ENCODE measurements at regions not wholly inside any gene's neighbourhood (a gene's known extent, or its start where the extent isn't known, plus 50 kb on each side); places are given as distances from the start of the nearest gene placed in this dataset.
"Not testable (repeated sequence)": the region's sequence is repeated elsewhere in the genome, so short reads cannot be mapped to it uniquely, and the experiment has no call there.

- no peak for DNase-seq (ENCODE audit: low spot score)
- intact Hi-C loops (cut with DNase I): no loop called here
These were observed 74.9 kb downstream of the ALG10 start for GRCh38 chr12:34097213-34097612.

GRCh38 chr12:34105392-34105933, 83.2 kb downstream of the ALG10 start:
- no peak for DNase-seq (ENCODE audit: low spot score)
- intact Hi-C loops (cut with DNase I): no loop called here

DNA sequence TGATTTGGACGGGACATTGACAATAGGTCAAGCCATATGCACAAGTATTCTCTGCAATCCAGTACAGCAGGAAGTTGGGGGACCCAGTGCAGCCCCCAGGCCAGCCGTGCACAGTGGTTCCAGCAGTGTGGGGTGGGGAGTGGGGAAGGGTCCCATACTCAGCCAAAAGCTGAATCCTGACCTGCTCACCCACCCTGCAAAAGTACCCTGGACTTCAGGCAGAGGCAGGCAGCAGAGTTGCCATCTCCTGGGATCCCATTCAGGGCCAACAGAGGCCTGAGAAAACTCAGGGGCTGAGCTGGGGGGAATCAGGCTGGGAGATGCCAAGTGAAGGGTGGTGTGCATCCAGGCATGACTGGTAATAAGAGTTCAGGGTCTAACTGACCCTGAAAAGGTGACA, 83.9 kb downstream of the ALG10 start:
- intact Hi-C loops (cut with DNase I): no loop called here
- no peak for DNase-seq (ENCODE audit: low spot score)

DNA sequence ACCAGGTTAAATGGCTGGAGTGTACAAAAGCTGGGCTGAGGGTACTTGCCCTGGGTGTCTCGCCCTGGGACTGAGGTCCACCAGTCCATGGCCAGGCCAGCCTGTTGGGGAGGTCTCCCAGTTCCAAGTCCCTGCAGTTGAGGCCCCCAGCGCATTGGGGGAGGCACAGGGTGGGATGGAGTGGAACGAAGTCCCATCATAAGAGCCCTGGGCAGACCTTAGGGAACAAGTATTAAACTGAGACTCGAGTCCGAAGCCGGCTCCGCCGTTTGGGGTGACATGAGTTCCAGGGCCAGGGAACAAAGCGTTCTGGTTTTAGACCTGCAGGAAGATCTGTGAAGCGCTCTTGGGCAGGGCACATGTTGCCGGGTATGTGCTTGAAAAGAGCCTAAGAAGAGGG, 84.7 kb downstream of the ALG10 start:
- intact Hi-C loops (cut with DNase I): no loop called here
- no peak for DNase-seq (ENCODE audit: low spot score)

GRCh38 chr12:34107781-34108404, 85.6 kb downstream of the ALG10 start:
- DNase-seq (ENCODE audit: low spot score): no peak
- intact Hi-C loops (cut with DNase I): no loop called here

DNA sequence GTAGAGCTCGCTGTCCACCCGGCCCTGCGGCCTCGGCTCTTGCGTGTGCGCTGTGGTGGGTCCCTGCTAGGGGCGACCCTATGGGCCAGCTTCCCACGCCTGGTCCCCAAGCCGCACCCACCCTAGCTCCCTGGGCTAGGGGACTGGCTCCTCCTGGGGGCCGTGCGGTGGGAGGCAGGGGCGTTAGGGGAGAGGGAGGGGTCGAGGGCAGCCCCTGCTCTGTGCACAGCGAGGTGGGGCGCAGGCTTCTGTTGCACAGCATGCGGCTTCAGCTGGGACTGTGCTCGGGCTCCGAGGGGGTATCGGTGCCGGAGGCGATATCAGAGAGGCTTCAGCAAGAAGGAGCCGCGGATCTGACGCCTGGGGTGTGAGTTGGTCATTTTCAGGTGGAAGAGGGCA, 86.1 kb downstream of the ALG10 start:
- peak; percentile 80 for DNase-seq (ENCODE audit: low spot score)
- intact Hi-C loops (cut with DNase I): no loop called here

DNA sequence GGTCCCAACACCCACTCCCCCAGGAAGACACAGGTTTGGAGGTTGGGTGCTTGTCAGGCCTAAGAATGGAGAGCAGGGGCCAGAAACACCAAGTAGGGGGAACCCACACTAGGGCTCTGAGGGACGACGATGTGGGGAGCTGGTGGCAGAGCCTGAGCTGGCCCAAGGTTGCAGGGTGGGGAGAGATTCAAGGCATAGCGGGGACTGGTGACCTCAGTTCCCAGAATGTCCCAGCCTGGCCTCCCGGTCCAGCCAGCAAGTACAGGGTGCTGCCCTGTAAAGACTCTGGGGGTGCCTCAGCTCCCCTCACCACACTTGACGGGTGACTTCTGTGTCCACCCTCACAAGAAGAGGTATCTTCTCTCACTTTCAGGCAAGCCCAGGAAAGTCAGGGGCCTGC, 86.7 kb downstream of the ALG10 start:
- intact Hi-C loops (cut with DNase I): no loop called here

GRCh38 chr12:34109390-34109789, 87.1 kb downstream of the ALG10 start:
- intact Hi-C loops (cut with DNase I): no loop called here
- no peak for DNase-seq (ENCODE audit: low spot score)

More for the DNA sequence above, 86.7 kb downstream of the ALG10 start:
- DNase-seq (ENCODE audit: low spot score): no peak

GRCh38 chr12:34109909-34110531, 87.7 kb downstream of the ALG10 start:
- intact Hi-C loops (cut with DNase I); DNase-seq (ENCODE audit: low spot score): not testable (repeated sequence)

- intact Hi-C loops (cut with DNase I): no loop called here
- DNase-seq (ENCODE audit: low spot score): no peak
These were observed 97.1 kb downstream of the ALG10 start for GRCh38 chr12:34119366-34119765.

- no peak for DNase-seq (ENCODE audit: low spot score)
- intact Hi-C loops (cut with DNase I): no loop called here
These were observed 99.1 kb downstream of the ALG10 start for GRCh38 chr12:34121360-34121759.

GRCh38 chr12:34123092-34123491, 100.8 kb downstream of the ALG10 start:
- intact Hi-C loops (cut with DNase I); DNase-seq (ENCODE audit: low spot score): not testable (repeated sequence)

- DNase-seq (ENCODE audit: low spot score): no peak
- intact Hi-C loops (cut with DNase I): no loop called here
These were observed 102.3 kb downstream of the ALG10 start for GRCh38 chr12:34124608-34125007.

DNA sequence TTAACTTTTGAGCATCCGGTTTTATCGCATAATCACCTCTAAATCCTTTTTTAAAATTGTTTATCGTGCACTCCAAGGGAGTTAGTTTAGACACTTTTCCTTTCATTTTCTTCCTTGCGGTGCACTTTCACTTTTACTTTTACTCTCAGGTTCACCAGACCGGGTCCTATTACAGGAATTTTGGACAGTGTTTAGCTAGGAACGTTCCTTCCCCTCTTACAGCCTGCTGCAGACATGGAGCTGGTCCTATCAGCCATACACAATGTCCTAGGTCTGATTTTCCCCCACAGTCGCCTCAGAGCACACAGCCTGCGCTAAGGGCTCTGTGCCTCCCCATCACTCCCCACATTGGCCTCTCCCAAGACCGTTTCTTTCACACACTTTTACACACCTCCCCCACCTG, 103.9 kb downstream of the ALG10 start:
- intact Hi-C loops (cut with DNase I): no loop called here
- DNase-seq (ENCODE audit: low spot score): no peak

DNA sequence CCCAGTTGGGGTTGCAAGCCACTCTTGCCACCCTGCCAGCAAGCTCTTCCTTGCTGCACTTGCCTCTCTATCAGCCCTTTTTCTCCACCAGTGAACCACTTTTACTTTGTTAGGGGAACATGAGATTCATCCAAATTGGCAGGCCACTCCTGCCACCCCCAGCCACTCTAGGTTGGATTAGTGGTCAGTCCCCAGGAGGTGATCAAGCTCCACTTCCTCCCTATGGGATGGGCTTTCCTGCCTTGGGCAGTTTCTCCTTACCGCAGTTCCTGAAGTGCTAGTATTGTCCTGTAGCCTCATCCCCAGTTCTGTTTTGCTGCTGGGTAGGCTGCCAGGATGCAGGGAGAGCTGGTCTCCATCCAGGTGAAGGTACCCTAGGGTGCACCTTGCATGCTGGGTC, 104.5 kb downstream of the ALG10 start:
- no peak for DNase-seq (ENCODE audit: low spot score)
- intact Hi-C loops (cut with DNase I): no loop called here

- intact Hi-C loops (cut with DNase I); DNase-seq (ENCODE audit: low spot score): not testable (repeated sequence)
These were observed 105.1 kb downstream of the ALG10 start for GRCh38 chr12:34127379-34127778.

DNA sequence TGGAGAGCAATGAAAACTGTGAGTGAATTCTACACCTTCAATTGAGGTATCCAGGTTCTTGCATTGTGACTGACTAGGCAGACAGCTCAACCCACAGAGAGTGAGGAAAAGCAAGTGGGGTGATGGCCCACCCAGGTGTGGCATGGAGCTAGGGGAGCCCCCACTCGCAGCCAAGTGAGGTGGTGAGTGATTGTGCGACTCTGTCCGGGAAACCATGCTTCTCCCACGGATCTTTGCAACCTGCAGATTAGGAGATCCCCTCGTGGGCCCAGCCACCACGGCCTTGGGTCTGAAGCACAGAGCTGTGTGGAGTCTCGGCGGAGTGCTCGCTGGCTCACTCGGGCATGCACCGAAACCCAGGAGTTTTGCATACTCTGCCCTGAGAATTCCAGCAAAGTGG, 120.1 kb downstream of the ALG10 start:
- DNase-seq (ENCODE audit: low spot score): no peak
- intact Hi-C loops (cut with DNase I): no loop called here

DNA sequence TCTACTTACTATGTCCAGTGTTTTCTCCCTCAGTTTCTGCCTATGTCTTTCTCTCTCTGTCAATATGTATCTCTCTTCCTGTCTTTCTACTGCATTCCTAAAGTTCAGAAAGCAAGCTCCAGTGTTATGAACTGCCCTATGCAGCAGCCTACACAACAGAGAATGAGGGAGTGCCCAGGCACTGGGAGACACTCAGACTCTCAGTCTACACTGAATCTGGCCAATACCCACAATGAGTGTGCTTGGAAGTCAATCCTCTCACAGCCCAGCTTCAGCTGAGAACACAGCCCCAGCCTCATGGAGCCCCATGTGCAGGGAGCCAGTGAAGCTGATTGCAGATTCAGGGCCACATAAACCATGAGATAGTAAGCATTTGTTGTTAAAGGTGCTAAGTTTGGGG, 128.7 kb downstream of the ALG10 start:
- DNase-seq (ENCODE audit: low spot score): no peak
- intact Hi-C loops (cut with DNase I): no loop called here

DNA sequence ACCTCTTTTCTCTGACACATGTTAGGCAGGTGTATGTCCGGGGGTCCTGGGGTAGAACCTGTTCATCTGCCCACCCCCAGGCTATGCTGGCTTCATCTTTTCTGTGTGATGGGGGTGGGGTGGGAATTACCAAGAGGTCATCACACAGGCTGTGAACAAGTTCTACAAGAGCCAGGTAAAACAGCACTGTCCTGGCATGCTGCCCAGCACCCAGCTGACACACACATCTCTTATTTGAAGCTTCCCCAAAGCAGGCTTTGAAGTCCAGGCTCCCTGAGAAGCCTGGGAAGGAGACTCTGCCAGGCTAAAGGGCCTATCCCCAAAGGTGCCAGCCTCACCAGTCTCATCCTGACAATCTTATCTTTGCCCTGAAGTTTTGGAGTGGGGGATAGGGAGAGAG, 141.1 kb downstream of the ALG10 start:
- intact Hi-C loops (cut with DNase I): no loop called here
- no peak for DNase-seq (ENCODE audit: low spot score)

GRCh38 chr12:34166427-34167060, 144.2 kb downstream of the ALG10 start:
- intact Hi-C loops (cut with DNase I): no loop called here
- DNase-seq (ENCODE audit: low spot score): no peak

DNA sequence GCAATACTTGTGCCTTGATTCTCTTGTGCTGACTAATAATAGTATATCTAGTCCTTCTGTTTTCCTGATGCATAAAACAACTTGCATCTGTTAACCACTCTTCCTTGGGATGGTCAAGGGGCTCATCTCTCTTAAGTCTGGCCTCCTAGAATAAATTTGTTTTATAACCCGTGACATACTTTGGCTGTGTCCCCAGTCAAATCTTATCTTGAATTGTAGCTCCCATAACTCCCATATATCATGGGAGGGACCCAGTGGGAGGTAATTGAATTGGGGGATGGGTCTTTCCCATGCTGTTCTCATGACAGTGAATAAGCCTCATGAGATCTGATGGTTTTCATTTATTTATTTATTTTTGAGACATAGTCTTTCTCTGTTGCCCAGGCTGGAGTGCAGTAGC, 146.2 kb downstream of the ALG10 start:
- DNase-seq (ENCODE audit: low spot score); intact Hi-C loops (cut with DNase I): not testable (repeated sequence)
